Stimulated activated naive CD4-positive, alpha-beta T cell treated with Interleukin-2 at 50 U/mL for 16 hours (primary cell): ENCODE measurements at regions not wholly inside any gene's neighbourhood (a gene's known extent, or its start where the extent isn't known, plus 50 kb on each side); places are given as distances from the start of the nearest gene placed in this dataset.
"Not testable (repeated sequence)": the region's sequence is repeated elsewhere in the genome, so short reads cannot be mapped to it uniquely, and the experiment has no call there.

Experiments used
- DNase-seq: peaks from one replicate; lab custom pipeline; 2025; lab: John Stamatoyannopoulos, UW

DNA sequence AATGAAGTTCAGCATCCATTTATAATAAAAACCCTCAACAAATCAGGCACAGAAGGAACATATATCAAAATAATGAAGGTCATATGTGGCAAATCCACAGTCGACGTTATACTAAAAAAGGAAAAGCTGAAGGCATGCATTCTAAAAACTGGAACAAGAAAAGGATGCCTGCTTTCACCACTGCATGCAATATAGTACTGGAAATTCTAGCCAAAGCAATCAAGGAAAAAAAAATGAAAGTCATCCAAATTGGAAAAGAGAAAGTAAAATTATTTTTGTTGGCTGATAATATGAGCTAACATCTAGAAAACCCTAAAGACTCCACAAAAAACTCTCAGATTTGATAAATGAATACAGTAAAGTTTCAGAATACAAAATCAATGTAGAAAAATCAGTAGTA lies 1123.2 kb downstream of the TBL1XR1 start:
- no peak for DNase-seq

DNA sequence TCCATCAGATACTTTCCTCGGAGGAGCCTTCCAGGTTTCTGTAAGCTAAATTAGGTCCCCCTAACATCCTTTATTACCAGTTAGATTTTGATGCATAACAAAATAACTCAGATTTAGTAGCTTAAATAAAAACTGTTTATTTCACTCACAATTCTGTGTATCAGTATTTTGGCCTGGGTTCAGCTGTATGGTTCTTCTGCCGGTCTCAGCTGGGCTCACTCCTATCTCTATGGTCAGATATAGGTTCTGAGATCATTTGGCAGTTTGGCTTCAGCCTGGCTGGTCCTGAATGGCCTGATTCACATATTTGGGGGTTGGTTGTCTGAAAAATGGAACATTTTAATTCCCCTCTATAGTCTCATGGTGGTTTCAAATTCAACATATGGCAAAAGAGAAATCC lies 1125.3 kb downstream of the TBL1XR1 start:
- DNase-seq = no peak

DNA sequence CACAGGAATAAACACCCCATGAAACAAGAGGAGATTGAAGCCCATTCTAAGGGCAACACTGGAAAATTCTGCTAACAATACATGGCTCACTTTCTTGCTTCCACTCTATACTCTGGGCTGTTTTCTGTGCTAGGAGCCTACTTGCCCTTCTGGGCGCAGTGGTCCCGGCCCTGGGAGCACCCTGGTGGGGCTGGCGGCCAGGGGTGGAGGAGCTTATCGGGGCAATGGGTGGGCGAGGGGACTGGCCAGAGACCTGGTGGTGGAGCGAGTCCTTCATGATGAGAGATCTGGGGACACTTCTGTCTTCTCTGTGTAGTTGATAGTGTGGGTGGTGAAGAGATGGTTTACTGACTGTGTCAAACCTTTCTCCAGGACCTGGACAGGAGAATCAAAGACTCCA lies 1128.5 kb downstream of the TBL1XR1 start:
- no peak for DNase-seq

DNA sequence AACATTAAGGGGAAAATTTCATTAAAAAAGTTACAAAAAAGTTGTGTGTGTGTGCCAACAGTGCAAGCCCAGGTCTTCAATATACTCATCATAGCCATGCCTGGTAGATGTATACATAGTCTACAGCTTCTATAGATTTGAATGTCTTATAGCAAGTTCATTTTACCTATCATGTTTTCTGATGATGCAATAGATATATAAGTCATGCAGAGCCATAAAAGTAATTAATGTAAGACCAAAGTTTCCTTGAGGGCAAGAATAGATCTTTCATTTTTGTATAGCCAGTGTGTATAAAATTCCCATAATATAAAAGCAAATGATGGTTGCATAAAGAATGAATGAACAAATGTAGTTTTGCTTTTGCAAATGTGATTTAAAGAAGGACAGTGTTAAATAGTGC lies 1138.4 kb downstream of the TBL1XR1 start:
- DNase-seq = no peak

DNA sequence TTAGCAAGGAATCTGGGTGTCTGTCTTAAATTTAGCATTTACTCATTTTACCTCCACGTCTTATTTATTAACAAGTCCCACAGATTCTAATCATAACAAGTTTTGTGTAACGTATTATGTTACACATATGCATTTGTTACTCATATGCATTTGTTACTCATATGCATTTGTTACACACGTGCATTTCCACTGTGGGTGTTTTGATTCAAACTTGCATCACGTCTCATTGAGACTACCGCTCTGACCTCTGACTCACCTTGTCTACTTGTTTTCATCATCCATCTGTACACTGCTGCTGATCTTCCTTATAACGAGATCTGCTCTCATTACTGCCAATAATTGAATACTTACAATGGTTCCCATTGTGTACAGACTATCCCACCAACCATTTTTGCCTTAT lies 1141.4 kb downstream of the TBL1XR1 start:
- DNase-seq = no peak

DNA sequence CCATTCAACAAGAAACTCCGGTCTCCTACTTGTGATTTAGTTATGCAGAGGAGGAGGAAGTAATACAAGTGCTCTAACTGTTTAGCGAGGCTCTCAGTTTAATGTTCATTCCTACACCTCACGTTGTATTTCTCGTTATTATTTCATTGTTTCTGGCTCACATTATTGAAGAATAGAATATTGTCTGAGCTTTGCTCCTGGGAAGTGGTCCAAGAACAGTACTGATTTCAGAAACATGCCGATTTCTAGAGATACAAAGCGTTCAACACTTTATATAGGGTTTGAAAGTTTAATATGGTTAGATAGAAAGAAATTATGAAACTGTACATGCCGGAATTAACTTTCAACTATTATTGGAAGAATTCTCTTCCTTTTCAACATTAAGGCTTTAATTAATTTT lies 1145.5 kb downstream of the TBL1XR1 start:
- DNase-seq = no peak

DNA sequence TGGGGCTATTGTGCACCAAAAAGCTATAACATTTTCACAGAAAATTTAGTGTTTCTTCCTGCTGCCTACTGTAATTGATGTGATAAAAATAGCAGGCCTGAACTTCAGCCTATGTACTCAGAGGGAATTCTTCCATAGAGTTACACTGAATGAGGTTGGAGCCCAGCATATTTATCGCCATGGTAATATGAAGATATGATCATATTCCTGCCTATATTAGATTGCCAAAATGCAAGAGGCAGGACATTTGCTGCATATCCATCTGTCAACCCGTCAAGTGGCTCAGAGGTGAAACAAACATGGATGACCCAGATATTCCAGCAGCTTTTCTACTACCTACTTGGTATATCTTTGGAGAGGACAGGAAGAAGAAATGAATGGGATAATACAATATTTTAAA lies 1150.6 kb downstream of the TBL1XR1 start:
- no peak for DNase-seq

DNA sequence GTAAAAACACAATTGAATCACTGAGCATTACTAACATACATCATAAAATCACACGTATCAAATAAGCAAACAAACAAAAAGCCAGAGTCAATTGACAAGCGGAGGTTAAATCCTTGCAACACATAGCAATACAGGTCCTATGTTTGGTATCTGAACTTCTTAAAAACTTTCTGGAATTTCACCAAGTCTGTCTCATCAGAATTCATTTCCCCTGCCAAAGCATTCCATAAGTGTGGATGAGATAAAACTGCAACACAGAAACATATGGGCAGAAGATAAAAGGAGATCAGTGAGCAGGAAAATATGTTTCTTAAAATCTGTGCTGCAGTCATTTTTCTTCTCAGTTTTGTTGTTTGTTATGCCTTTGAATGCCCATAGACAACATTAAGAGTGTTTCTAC lies 1155.5 kb downstream of the TBL1XR1 start:
- DNase-seq = no peak

DNA sequence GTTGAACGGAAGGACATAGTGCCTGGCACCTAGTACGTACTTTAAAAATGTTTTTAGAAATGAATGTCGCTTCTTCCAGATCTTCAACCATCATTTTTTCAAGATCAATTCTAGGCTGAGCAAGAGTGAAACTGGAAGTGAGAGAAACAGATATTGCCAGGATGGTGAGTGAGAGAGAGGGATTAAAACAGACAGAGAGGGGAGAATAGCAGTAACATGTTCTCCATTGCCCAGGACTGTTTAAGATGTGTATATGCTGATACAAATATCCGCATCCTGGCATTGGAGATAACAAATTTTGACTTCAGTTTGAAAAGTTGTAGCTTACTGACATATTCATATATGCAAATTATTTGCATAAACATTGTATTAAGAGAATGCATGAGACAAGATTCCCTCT lies 1156.1 kb downstream of the TBL1XR1 start:
- no peak for DNase-seq

DNA sequence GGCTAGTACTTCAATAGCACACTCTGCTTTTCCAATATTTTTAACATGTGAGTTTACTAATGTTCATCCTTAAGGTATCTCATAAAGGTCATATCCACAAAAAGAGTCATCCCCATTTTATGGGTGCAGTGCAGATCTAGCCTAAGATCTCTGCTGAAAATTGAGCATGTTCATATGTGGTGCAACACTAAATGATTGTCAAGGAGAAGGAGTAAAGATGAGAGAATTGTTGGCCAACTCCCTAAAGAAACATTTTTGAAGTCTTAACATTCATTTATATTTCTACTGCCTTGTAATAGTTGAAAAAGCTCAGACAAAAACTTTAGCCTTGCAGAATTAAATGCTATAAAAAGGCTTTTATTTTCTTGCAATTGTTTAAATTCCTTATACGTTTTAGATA lies 1159.6 kb downstream of the TBL1XR1 start:
- no peak for DNase-seq

DNA sequence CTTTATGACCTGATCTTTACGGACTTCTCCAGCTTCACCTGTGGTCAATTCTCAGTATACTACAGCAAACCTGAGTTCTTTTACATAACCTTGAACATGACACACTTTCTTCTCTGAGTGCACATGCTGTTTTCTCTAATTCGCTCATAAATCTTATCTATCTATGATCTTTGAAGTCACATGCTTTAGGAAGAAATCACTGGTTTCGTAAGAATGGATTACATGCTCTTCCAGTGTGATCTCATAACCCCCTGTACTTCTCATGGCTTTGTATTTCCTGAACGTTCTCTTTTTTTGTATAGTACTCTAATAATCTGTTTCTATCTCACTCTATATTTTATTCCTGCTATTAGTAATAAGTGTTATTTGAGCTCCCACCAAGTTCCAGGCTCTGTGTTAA lies 1165.2 kb downstream of the TBL1XR1 start:
- DNase-seq = no peak

DNA sequence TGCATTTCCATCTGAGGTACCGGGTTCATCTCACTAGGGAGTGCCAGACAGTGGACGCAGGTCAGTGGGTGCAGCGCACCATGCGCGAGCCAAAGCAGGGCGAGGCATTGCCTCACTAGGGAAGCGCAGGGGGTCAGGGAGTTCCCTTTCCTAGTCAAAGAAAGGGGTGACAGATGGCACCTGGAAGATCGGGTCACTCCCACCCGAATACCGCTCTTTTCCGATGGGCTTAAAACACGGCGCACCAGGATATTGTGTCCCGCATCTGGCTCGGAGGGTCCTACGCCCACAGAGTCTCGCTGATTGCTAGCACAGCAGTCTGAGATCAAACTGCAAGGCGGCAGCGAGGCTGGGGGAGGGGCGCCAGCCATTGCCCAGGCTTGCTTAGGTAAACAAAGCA lies 1157.1 kb downstream of the NAALADL2 start:
- not testable (repeated sequence) for DNase-seq

DNA sequence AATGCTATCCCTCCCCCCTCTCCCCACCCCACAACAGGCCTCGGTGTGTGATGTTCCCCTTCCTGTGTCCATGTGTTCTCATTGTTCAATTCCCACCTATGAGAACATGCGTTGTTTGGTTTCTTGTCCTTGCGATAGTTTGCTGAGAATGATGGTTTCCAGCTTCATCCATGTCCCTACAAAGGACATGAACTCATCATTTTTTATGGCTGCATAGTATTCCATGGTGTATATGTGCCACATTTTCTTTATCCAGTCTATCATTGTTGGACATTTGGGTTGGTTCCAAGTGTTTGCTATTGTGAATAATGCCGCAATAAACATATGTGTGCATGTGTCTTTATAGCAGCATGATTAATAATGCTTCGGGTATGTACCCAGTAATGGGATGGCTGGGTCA lies 1156.1 kb downstream of the NAALADL2 start:
- not testable (repeated sequence) for DNase-seq

DNA sequence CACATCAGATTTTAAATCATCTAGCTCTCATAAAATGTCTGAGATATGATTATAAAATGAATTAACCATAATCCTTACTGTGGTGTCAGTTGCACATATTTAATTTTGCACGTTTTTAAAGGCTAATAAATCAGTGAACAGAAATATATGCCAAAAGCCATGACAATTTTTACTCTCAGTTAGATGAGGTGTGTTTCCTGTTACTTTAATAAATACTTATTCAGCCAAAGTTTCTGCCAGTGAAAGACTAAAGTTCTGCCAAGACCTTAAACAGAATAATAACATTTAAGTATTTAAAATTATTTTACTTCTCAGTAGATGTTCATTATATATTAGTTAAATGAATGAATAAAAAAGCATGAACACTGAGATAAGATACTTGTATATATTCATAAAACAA lies 1150.1 kb downstream of the NAALADL2 start:
- no peak for DNase-seq

DNA sequence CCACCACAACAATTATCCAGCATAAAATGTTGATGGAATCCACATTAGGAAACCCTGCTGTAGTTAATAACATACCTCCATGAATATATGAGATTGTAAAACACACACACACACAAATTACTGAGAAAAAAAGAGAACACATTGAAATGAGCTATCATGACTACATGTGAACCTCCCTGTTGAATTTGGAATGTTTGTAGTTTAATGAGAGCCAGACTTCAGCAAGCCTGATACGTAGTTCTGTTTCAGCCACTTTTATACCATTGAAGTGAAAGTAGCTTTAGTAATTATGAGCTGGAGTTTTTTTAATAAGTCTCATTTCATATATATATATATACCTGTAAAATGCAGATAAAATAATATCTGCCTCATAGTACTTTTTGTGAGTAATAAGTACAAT lies 1146.4 kb downstream of the NAALADL2 start:
- no peak for DNase-seq

DNA sequence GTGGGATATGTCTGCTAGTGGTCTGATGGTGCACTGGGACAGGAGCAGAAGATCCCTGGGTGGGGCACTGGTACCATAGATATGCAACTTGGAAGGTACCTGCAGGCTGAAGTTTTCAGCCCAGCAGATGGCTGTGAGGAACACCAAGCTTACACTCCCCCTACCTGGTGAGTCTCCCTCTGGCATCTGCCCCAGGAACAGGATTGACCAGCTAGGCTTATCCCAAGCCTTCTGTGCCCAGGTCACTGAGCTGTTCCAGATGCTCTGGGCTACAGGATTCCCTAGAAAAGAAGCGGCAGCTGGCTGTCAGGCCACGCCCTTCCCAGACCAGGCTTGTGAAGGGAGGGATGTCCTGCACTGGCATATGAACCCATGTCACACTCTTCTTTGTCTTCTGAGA lies 1130.0 kb downstream of the NAALADL2 start:
- DNase-seq = no peak

DNA sequence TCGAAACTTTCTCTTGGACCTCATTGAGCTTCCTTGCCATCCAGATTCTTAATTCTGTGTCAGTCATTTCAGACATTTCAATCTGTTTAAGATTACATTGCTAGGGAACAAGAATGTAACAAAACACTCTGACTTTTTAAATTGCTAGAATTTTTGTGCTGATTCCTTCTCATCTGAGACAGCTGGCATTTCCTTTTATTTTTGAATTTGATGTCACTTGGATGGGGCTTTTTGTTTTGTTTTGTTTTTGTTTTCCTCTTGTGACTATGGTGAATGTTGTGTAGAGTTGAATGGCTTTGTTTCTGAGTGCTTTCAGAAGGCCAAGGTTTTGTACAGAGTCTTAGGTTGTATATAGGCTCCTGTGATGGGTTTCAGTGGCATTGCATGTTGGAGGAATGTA lies 1129.3 kb downstream of the NAALADL2 start:
- no peak for DNase-seq

DNA sequence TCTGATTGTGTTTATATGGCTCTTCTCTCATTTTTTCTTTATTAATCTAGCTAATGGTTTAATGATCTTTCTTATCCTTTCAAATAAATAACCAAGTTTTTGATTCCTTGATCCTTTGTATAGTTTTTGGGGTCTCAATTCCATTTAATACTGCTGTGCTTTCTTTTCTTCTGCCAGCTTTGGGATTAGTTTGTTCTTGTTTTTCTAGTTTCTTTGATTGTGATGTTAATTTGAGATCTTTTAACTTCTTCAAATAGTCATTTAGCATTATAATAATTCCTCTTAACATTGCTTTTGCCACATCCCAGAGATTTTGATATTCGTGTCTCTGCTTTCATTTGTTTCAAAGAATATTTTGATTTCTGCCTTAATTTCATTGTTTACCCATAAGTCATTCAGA lies 1126.6 kb downstream of the NAALADL2 start:
- DNase-seq = no peak

DNA sequence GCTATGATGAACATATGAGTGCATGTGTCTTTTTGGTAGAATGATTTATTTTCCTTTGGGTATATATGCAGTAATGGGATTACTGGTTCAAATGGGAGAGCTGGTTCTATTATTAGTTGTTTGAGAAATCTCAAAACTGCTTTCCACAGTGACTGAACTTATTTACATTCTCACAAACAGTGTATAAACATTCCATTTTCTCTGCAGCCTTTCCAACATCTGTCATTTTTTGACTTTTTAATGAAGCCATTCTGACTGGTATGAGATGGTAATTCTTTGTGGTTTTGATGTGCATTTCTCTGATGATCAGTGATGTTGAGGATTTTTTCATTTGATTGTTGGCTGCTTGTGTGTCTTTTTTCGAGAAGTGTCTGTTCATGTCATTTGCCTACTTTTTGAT lies 1124.2 kb downstream of the NAALADL2 start:
- no peak for DNase-seq

DNA sequence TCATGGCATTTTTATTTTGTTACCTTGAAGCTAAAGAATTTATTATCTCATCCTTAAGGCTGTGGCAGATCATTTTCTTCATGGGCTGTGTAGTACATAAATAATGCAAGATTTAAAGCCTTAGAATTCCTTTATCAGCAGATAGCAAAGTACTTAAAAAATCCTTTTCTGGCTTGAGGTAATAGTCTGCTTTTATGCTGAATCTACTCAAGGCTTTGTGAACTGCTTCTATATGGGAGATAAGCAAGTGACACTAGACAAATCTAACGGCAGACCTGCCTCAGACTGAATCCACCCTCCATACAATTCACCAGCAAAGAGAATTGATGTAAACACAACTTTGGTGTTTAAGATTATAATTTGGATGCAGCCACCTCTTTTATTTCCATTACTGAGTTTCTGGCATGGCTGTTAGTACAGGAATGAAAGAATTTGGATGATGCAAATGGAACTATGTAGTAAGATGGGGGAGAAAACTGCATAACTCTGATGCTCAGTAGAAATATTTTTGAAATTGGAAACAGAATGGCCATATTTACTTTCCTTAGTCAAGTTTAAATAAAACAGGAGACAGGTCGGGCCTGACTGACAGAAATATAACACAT lies 1121.5 kb downstream of the NAALADL2 start:
- DNase-seq = no peak

DNA sequence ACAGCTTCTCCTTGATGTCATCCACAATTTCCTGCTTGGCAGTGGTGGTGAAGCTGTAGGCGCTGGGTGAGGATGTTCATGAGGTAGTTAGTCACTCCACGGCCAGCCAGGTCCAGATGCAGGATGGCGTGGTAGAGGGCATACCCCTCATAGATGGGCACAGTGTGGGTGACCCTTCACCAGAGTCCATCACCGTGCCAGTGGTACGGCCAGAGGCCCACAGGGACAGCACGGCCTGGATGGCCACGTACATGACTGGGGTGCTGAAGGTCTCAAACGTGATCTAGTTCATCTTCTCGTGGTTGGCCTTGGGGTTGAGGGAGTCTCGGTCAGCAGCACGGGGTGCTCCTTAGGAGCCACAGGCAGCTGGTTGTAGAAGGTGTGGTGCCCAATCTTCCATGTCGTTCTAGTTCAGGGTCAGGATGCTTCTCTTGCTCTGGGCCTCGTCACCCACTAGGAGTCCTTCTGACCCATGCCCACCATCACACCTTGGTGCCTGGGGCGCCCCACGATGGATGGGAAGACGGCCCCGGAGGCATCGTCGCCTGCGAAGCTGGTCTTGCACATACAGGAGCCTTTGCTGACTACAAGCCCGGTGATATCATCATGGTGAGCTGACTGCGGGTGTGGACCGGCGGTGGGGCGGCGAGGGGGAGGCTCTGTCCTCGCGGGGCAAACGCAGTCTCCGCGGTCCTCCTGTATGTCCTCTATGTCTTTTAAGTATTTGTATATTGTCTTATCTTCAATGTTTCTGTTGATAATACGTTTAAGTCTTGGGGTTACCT lies 1119.0 kb downstream of the NAALADL2 start:
- DNase-seq = no peak

DNA sequence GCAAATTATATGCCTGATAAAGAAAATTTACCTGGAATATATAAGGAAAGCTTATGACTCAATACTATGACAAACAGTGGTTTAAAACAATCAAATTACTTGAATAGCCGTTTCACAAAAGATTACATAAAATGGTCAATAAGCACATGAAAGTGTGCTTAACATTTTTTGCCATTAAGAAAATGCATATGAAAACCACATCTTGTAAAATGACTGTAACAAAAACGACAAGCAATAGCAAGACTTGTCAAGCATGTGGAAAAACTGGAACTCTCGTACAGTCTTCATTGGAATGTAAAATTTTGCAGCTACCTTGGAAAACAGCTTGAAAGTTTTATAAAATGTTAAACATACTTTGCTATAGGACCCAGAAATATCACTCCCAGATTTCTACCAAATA lies 1110.3 kb downstream of the NAALADL2 start:
- no peak for DNase-seq

DNA sequence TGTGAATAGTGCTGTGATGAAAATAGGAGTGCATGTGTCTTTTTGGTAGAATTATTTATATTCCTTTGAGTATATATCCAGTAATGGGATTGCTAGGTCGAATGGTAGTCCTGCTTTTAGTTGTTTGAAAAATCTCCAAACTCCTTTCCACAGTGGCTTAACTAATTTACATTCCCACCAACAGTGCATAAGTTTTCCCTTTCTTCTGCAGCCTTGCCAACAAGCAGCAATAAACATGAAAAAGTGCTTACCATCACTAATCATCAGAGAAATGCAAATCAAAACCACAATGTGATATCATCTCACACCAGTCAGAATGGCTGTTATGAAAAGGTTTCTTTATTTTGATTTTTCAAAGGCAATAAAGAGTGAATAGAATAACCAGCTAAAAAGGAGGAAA lies 1105.9 kb downstream of the NAALADL2 start:
- no peak for DNase-seq

DNA sequence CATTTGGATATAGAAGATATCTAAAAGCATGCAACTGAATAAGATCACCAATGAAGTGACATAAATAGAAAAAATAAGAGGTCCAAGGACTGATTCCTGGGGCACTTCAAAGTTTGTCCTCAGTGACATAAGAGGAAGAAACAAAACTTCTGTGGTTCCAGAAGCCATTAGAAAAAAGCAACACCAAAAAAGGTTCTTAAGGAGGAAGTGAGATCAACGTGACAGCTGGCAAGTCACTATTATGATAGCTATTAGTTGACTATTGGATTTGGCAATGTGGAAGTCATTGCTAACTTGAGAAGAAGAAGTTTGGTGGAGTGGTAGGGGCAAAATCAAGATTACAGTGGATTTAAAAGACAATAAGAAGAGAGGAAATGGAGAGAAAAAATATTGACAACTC lies 1098.3 kb downstream of the NAALADL2 start:
- no peak for DNase-seq
